RKO (cell line): ENCODE measurements at regions not wholly inside any gene's neighbourhood (a gene's known extent, or its start where the extent isn't known, plus 50 kb on each side); places are given as distances from the start of the nearest gene placed in this dataset.

Source experiments
- DNase-seq: peaks from one replicate; pipeline ENCODE4 v3.0.0-alpha.2; 2016; ENCODE audit warnings: low spot score

- no peak for DNase-seq
These were observed 460.3 kb downstream of the MEIS1 start for GRCh38 chr2:66895206-66895605.

GRCh38 chr2:66896131-66896530 is 461.2 kb downstream of the MEIS1 start:
- DNase-seq = no peak

GRCh38 chr2:66897181-66897580 is 462.3 kb downstream of the MEIS1 start:
- no peak for DNase-seq

GRCh38 chr2:66897691-66898150 is 462.8 kb downstream of the MEIS1 start:
- no peak for DNase-seq

- no peak for DNase-seq
These were observed 464.2 kb downstream of the MEIS1 start for GRCh38 chr2:66899109-66899508.

- no peak for DNase-seq
These were observed 464.7 kb downstream of the MEIS1 start for GRCh38 chr2:66899648-66900047.

GRCh38 chr2:66901344-66901743 is 466.4 kb downstream of the MEIS1 start:
- DNase-seq = no peak

- no peak for DNase-seq
These were observed 468.3 kb downstream of the MEIS1 start for GRCh38 chr2:66903183-66903582.

- DNase-seq = no peak
These were observed 469.0 kb downstream of the MEIS1 start for GRCh38 chr2:66903745-66904465.

GRCh38 chr2:66915237-66915636 is 480.3 kb downstream of the MEIS1 start:
- DNase-seq = no peak

- DNase-seq = no peak
These were observed 477.8 kb upstream of the ETAA1 start for GRCh38 chr2:66919286-66919685.

GRCh38 chr2:66920415-66920814 is 476.7 kb upstream of the ETAA1 start:
- no peak for DNase-seq

- no peak for DNase-seq
These were observed 472.0 kb upstream of the ETAA1 start for GRCh38 chr2:66925128-66925527.

- DNase-seq = no peak
These were observed 470.5 kb upstream of the ETAA1 start for GRCh38 chr2:66926594-66927112.

- no peak for DNase-seq
These were observed 467.3 kb upstream of the ETAA1 start for GRCh38 chr2:66929632-66930338.

GRCh38 chr2:66930339-66931220 is 466.6 kb upstream of the ETAA1 start:
- no peak for DNase-seq

GRCh38 chr2:66938471-66938967 is 458.6 kb upstream of the ETAA1 start:
- no peak for DNase-seq

- no peak for DNase-seq
These were observed 457.1 kb upstream of the ETAA1 start for GRCh38 chr2:66940080-66940479.

- no peak for DNase-seq
These were observed 448.9 kb upstream of the ETAA1 start for GRCh38 chr2:66948234-66948633.

- DNase-seq = no peak
These were observed 439.9 kb upstream of the ETAA1 start for GRCh38 chr2:66957198-66957597.

GRCh38 chr2:66957677-66958076 is 439.5 kb upstream of the ETAA1 start:
- no peak for DNase-seq

- DNase-seq = no peak
These were observed 437.0 kb upstream of the ETAA1 start for GRCh38 chr2:66960161-66960560.
